ENCODE measurements at regions not wholly inside any gene's neighbourhood (a gene's known extent, or its start where the extent isn't known, plus 50 kb on each side); places are given as distances from the start of the nearest gene placed in this dataset.
"Not testable (repeated sequence)": the region's sequence is repeated elsewhere in the genome, so short reads cannot be mapped to it uniquely, and the experiment has no call there.

GRCh38 chr2:2909086-2910035 lies 468.3 kb downstream of the EIPR1 start:
- DNase-seq (ENCODE audit: extremely low read depth in 1 of 2, low read depth in 1 of 2), result no peak

GRCh38 chr2:2906091-2906490 lies 471.5 kb downstream of the EIPR1 start:
- DNase-seq (ENCODE audit: extremely low read depth in 1 of 2, low read depth in 1 of 2), result no peak

- DNase-seq (ENCODE audit: extremely low read depth in 1 of 2, low read depth in 1 of 2), result no peak
Measured at GRCh38 chr2:2904721-2905350, 472.8 kb downstream of the EIPR1 start.

- no peak for DNase-seq (ENCODE audit: extremely low read depth in 1 of 2, low read depth in 1 of 2)
Measured at GRCh38 chr2:2902547-2903281, 474.9 kb downstream of the EIPR1 start.

GRCh38 chr2:2901384-2902345 lies 476.0 kb downstream of the EIPR1 start:
- DNase-seq (ENCODE audit: extremely low read depth in 1 of 2, low read depth in 1 of 2), result no peak

- DNase-seq (ENCODE audit: extremely low read depth in 1 of 2, low read depth in 1 of 2), result no peak
Measured at GRCh38 chr2:2899826-2900225, 477.8 kb downstream of the EIPR1 start.

GRCh38 chr2:2898744-2899143 lies 478.9 kb downstream of the EIPR1 start:
- no peak for DNase-seq (ENCODE audit: extremely low read depth in 1 of 2, low read depth in 1 of 2)

GRCh38 chr2:2896643-2897042 lies 481.0 kb downstream of the EIPR1 start:
- no peak for DNase-seq (ENCODE audit: extremely low read depth in 1 of 2, low read depth in 1 of 2)

- no peak for DNase-seq (ENCODE audit: extremely low read depth in 1 of 2, low read depth in 1 of 2)
Measured at GRCh38 chr2:2896011-2896410, 481.6 kb downstream of the EIPR1 start.

GRCh38 chr2:2894011-2894410 lies 483.6 kb downstream of the EIPR1 start:
- not testable (repeated sequence) for DNase-seq (ENCODE audit: extremely low read depth in 1 of 2, low read depth in 1 of 2)

GRCh38 chr2:2892892-2893291 lies 484.7 kb downstream of the EIPR1 start:
- no peak for DNase-seq (ENCODE audit: extremely low read depth in 1 of 2, low read depth in 1 of 2)

- no peak for DNase-seq (ENCODE audit: extremely low read depth in 1 of 2, low read depth in 1 of 2)
Measured at GRCh38 chr2:2892378-2892777, 485.2 kb downstream of the EIPR1 start.

- DNase-seq (ENCODE audit: extremely low read depth in 1 of 2, low read depth in 1 of 2), result no peak
Measured at GRCh38 chr2:2890901-2891300, 486.7 kb downstream of the EIPR1 start.

GRCh38 chr2:2890246-2890645 lies 487.4 kb downstream of the EIPR1 start:
- DNase-seq (ENCODE audit: extremely low read depth in 1 of 2, low read depth in 1 of 2), result no peak

GRCh38 chr2:2889646-2890045 lies 488.0 kb downstream of the EIPR1 start:
- no peak for DNase-seq (ENCODE audit: extremely low read depth in 1 of 2, low read depth in 1 of 2)

- no peak for DNase-seq (ENCODE audit: extremely low read depth in 1 of 2, low read depth in 1 of 2)
Measured at GRCh38 chr2:2889141-2889540, 488.5 kb downstream of the EIPR1 start.

GRCh38 chr2:2887772-2888387 lies 489.7 kb downstream of the EIPR1 start:
- DNase-seq (ENCODE audit: extremely low read depth in 1 of 2, low read depth in 1 of 2), result no peak

- DNase-seq (ENCODE audit: extremely low read depth in 1 of 2, low read depth in 1 of 2), result no peak
Measured at GRCh38 chr2:2886922-2887321, 490.7 kb downstream of the EIPR1 start.

GRCh38 chr2:2881499-2881898 lies 496.1 kb downstream of the EIPR1 start:
- DNase-seq (ENCODE audit: extremely low read depth in 1 of 2, low read depth in 1 of 2), result no peak

GRCh38 chr2:2880938-2881337 lies 496.7 kb downstream of the EIPR1 start:
- DNase-seq (ENCODE audit: extremely low read depth in 1 of 2, low read depth in 1 of 2), result no peak

Data from activated CD8-positive, alpha-beta memory T cell treated with anti-CD3 and anti-CD28 coated beads for 1 hour (primary cell).